SK-N-SH (cell line): ENCODE measurements at regions not wholly inside any gene's neighbourhood (a gene's known extent, or its start where the extent isn't known, plus 50 kb on each side); places are given as distances from the start of the nearest gene placed in this dataset.

Source experiments
- CTCF ChIA-PET: fragments of 300-600, 350-600 bp; formaldehyde crosslinking; extraction: SDS; loops from one replicate; lab custom pipeline; 2021; lab: Yijun Ruan, JAX
- POLR2A ChIA-PET: fragments of 350-600 bp; sonication (Branson Sonifier 250); formaldehyde crosslinking; extraction: SDS; loops from one replicate; lab custom pipeline; 2020; ENCODE audit warnings: antibody characterized with exemption, inconsistent platforms; lab: Yijun Ruan, JAX
- DNase-seq: peaks from one replicate; pipeline ENCODE4 v3.0.0; 2012
- H2AFZ ChIP-seq: fragments of 200-600 bp; sonication (generic); 2 replicates; pipeline ENCODE4 v1.8.1; 2016; ENCODE audit warnings: antibody characterized with exemption, mild to moderate bottlenecking, low read depth
- H3F3A ChIP-seq: fragments of 200-600 bp; sonication (generic); replicated peaks from 2 replicates; pipeline ENCODE3; 2016; ENCODE audit warnings: antibody characterized with exemption, mild to moderate bottlenecking; ENCODE audit not compliant: insufficient read depth
- H3K27ac ChIP-seq, 2 experiments: fragments of 200-500 bp in 1 of 2; fragments of 200-600 bp in 1 of 2; sonication (Bioruptor generic) in 1 of 2; sonication (generic), shearing (Covaris generic) in 1 of 2; 2 replicates each; pipeline versions ENCODE4 v1.5.1 to v1.6.1; 2014 to 2016; ENCODE audit warnings: low read depth in 2 of 2, inconsistent platforms in 1 of 2, low read length in 1 of 2, mild to moderate bottlenecking in 1 of 2, mixed read lengths in 1 of 2
- H3K27me3 ChIP-seq: fragments of 200-600 bp; sonication (generic), shearing (Covaris generic); 2 replicates; pipeline ENCODE4 v1.6.1; 2016; ENCODE audit warnings: mixed run types; ENCODE audit not compliant: insufficient read depth
- H3K36me3 ChIP-seq, 2 experiments: fragments of 200-500 bp in 1 of 2; fragments of 200-600 bp in 1 of 2; sonication (Bioruptor generic) in 1 of 2; sonication (generic) in 1 of 2; replicated peaks in 1 of 2; 2 replicates each; pipeline versions ENCODE3 to v1.5.1; 2014 to 2016; ENCODE audit warnings: low read length in 1 of 2, mild to moderate bottlenecking in 1 of 2; ENCODE audit not compliant: insufficient read depth in 2 of 2, control insufficient read depth in 1 of 2
- H3K4me1 ChIP-seq, 2 experiments: fragments of 200-500 bp in 1 of 2; fragments of 200-600 bp in 1 of 2; sonication (Bioruptor generic) in 1 of 2; sonication (generic), shearing (Covaris generic) in 1 of 2; 2 replicates each; pipeline versions ENCODE4 v1.5.1 to v1.6.1; 2014 to 2016; ENCODE audit warnings: low read depth in 1 of 2, low read length in 1 of 2, mixed run types in 1 of 2; ENCODE audit not compliant: insufficient read depth in 2 of 2, control insufficient read depth in 1 of 2
- H3K4me2 ChIP-seq: fragments of 200-600 bp; sonication (generic), shearing (Covaris generic); 2 replicates; pipeline ENCODE4 v1.6.1; 2017; ENCODE audit warnings: mixed run types
- H3K4me3 ChIP-seq, 2 experiments: fragments of 200-500 bp in 1 of 2; fragments of 200-600 bp in 1 of 2; sonication (Bioruptor generic) in 1 of 2; sonication (generic), shearing (Covaris generic) in 1 of 2; 2 replicates each; pipeline versions ENCODE4 v1.5.1 to v1.8.1; 2014 to 2016; ENCODE audit warnings: low read depth in 2 of 2, inconsistent platforms in 1 of 2, low read length in 1 of 2, mild to moderate bottlenecking in 1 of 2, mixed read lengths in 1 of 2, moderate library complexity in 1 of 2
- H3K79me2 ChIP-seq: fragments of 200-600 bp; sonication (generic); 2 replicates; pipeline ENCODE4 v1.8.1; 2017; ENCODE audit warnings: mild to moderate bottlenecking; ENCODE audit not compliant: insufficient read depth
- H3K9ac ChIP-seq: fragments of 200-600 bp; sonication (generic); 2 replicates; pipeline ENCODE4 v1.6.1; 2017; ENCODE audit warnings: mixed run types
- H3K9me2 ChIP-seq: fragments of 200-600 bp; sonication (generic); 2 replicates; pipeline ENCODE4 v1.6.1; 2017; ENCODE audit warnings: mixed run types
- H3K9me3 ChIP-seq: fragments of 200-600 bp; sonication (generic); 2 replicates; pipeline ENCODE4 v1.6.1; 2017; ENCODE audit warnings: mixed run types, mild to moderate bottlenecking, moderate library complexity
- H4K20me1 ChIP-seq: fragments of 200-600 bp; sonication (generic); 2 replicates; pipeline ENCODE4 v1.6.1; 2017; ENCODE audit warnings: mild to moderate bottlenecking, mixed run types; ENCODE audit not compliant: insufficient read depth
- CTCF ChIP-seq: fragments of 200-600 bp; sonication (generic); IDR thresholded peaks from 2 replicates; pipeline ENCODE4 v1.6.1; 2017; ENCODE audit warnings: antibody characterized with exemption, mild to moderate bottlenecking, moderate library complexity
- ELF1 ChIP-seq: IDR thresholded peaks from 2 replicates; pipeline ENCODE4 v1.4.0; 2012
- EP300 ChIP-seq, 2 experiments: IDR thresholded peaks; 2 replicates each; pipeline versions ENCODE4 v1.4.0 to v1.6.1; 2012; ENCODE audit warnings: borderline replicate concordance in 1 of 2, low read depth in 1 of 2, low read length in 1 of 2
- GABPA ChIP-seq: IDR thresholded peaks from 2 replicates; pipeline ENCODE4 v1.4.0; 2012; ENCODE audit warnings: low read depth, mild to moderate bottlenecking
- NFIC ChIP-seq: IDR thresholded peaks from 2 replicates; pipeline ENCODE4 v1.4.0; 2012; ENCODE audit warnings: borderline replicate concordance
- RCOR1 ChIP-seq: fragments of 150-350 bp; IDR thresholded peaks from 2 replicates; pipeline ENCODE4 v1.6.1; 2017; ENCODE audit warnings: antibody characterized with exemption, low read length
- REST ChIP-seq: IDR thresholded peaks from 2 replicates; pipeline ENCODE4 v1.6.1; 2012; ENCODE audit warnings: mild to moderate bottlenecking, low read depth, low read length, moderate library complexity
- RXRA ChIP-seq: IDR thresholded peaks from 2 replicates; pipeline ENCODE4 v1.4.0; 2012; ENCODE audit warnings: low read depth, mild to moderate bottlenecking, borderline replicate concordance
- SIN3A ChIP-seq: IDR thresholded peaks from 2 replicates; pipeline ENCODE4 v1.6.1; 2012; ENCODE audit warnings: low read depth, mild to moderate bottlenecking, low read length, moderate library complexity, borderline replicate concordance
- USF1 ChIP-seq: IDR thresholded peaks from 2 replicates; pipeline ENCODE4 v1.4.0; 2012; ENCODE audit warnings: low read depth, borderline replicate concordance
- YY1 ChIP-seq: IDR thresholded peaks from 2 replicates; pipeline ENCODE4 v1.4.0; 2012; ENCODE audit warnings: low read depth, mild to moderate bottlenecking
- ZBTB33 ChIP-seq: IDR thresholded peaks from 2 replicates; pipeline ENCODE4 v1.4.0; 2012; ENCODE audit warnings: low read depth, borderline replicate concordance
- WGBS: methylation state at CpG from one replicate; pipeline ENCODE4 v1.1.6; 2017; ENCODE audit warnings: low lambda C conversion rate; 5-methylcytosine and 5-hydroxymethylcytosine counted together

- Histone ChIP-seq H3K36me3 (no peaks in the 10 kb centered on the region), H3K9me3 (no peaks in the 10 kb centered on the region), H2AFZ (no peak overlapping the region), H3K4me2 (no peak overlapping the region), H3K9me2 (no peaks in the 10 kb centered on the region), H3K4me1 (peaks cover 0 to 3% of the 10 kb centered on the region in 2 experiments; a peak in 1 of 4 replicates), H3K4me3 (no peak overlapping the region), H3K27me3 (no peaks in the 10 kb centered on the region), H3K9ac (no peak overlapping the region), H3F3A (no peaks in the 10 kb centered on the region), H3K27ac (no peak overlapping the region), H3K79me2 (no peaks in the 10 kb centered on the region), H4K20me1 (no peaks in the 10 kb centered on the region)
- ChIA-PET CTCF (interaction anchor here (0.6 kb wide), 1 partner anchor 11 kb away, joined by 3 read pairs; no protein-coding TSS in a partner anchor), POLR2A (no interaction called here)
- 57% methylated on average over 4 of the region's 5 CpGs for WGBS
- TF ChIP-seq GABPA (no peak), RXRA (no peak), CTCF (no peak), RCOR1 (no peak), REST (no peak), YY1 (no peak)
- DNase-seq, result no peak
These were observed 231.7 kb upstream of the GATB start for GRCh38 chr4:151992332-151993154.

- Histone ChIP-seq H3K4me2 (no peak overlapping the region), H3K4me1 (peaks cover 0 to 3% of the 10 kb centered on the region in 2 experiments; a peak in 1 of 4 replicates), H2AFZ (no peak overlapping the region), H3K9ac (no peak overlapping the region), H3F3A (no peaks in the 10 kb centered on the region), H3K79me2 (no peaks in the 10 kb centered on the region), H3K4me3 (no peak overlapping the region), H3K9me2 (no peaks in the 10 kb centered on the region), H3K36me3 (no peaks in the 10 kb centered on the region), H3K27me3 (no peaks in the 10 kb centered on the region), H3K9me3 (no peaks in the 10 kb centered on the region), H4K20me1 (no peaks in the 10 kb centered on the region), H3K27ac (no peak overlapping the region)
- WGBS, result 25% methylated on average over 2 of the region's 2 CpGs
- DNase-seq, result no peak
- POLR2A ChIA-PET, result no interaction called here
- CTCF ChIA-PET, result no interaction called here
- TF ChIP-seq ZBTB33 (no peak), SIN3A (no peak), NFIC (no peak), RXRA (no peak), YY1 (no peak), USF1 (no peak), ELF1 (no peak), EP300 (IDR thresholded peaks at IDR 0.05; ENCODE audit: borderline replicate concordance in 1 of 2, low read depth in 1 of 2, low read length in 1 of 2) (no peak), CTCF (no peak)
These were observed 231.0 kb upstream of the GATB start for GRCh38 chr4:151991884-151992167.
